Adrenal gland (tissue), 5 donors: ENCODE measurements at regions not wholly inside any gene's neighbourhood (a gene's known extent, or its start where the extent isn't known, plus 50 kb on each side); places are given as distances from the start of the nearest gene placed in this dataset.
"Not testable (repeated sequence)": the region's sequence is repeated elsewhere in the genome, so short reads cannot be mapped to it uniquely, and the experiment has no call there.

Experiments used
- POLR2A ChIP-seq, 2 donors: fragments of 450-650 bp; IDR thresholded peaks; one replicate each; pipeline ENCODE4 v1.6.1; 2017; ENCODE audit warnings: antibody characterized with exemption in 2 of 2, mild to moderate bottlenecking in 2 of 2, moderate library complexity in 1 of 2
- TF ChIP-seq, protein P1 (sequence below), 6 experiments: fragments of 450-650 bp in 4 of 6; fragments of 200-600 bp in 2 of 6; sonication (generic) in 1 of 6; IDR thresholded peaks; 1 replicate in 5 of 6; 2 replicates in 1 of 6; pipeline versions ENCODE4 v1.5.1 to v1.8.0; 2016 to 2021; ENCODE audit warnings: antibody characterized with exemption in 6 of 6, mild to moderate bottlenecking in 2 of 6, moderate library complexity in 1 of 6
- donor health status: DM: no; HTN: no; CAD: no.

DNA sequence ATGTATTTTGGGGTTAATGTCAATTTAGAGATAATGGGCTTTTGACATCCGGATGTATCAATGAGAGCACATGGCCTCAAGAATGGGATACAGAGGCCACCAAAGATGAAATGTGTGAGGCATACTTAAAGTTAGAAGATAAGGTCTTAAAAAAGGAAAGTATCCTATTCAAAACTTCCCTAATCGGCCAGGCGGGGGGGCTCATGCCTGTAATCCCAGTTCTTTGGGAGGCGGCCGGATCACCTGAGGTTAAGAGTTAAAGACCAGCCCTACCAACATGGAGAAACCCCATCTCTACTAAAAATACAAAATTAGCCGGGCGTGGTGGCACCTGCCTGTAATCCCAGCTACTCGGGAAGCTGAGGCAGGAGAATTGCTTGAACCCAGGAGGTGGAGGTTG lies 421.3 kb upstream of the SLITRK5 start:
- TF ChIP-seq, protein P1, sequence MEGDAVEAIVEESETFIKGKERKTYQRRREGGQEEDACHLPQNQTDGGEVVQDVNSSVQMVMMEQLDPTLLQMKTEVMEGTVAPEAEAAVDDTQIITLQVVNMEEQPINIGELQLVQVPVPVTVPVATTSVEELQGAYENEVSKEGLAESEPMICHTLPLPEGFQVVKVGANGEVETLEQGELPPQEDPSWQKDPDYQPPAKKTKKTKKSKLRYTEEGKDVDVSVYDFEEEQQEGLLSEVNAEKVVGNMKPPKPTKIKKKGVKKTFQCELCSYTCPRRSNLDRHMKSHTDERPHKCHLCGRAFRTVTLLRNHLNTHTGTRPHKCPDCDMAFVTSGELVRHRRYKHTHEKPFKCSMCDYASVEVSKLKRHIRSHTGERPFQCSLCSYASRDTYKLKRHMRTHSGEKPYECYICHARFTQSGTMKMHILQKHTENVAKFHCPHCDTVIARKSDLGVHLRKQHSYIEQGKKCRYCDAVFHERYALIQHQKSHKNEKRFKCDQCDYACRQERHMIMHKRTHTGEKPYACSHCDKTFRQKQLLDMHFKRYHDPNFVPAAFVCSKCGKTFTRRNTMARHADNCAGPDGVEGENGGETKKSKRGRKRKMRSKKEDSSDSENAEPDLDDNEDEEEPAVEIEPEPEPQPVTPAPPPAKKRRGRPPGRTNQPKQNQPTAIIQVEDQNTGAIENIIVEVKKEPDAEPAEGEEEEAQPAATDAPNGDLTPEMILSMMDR (IDR thresholded peaks at IDR 0.05) = not testable (repeated sequence)
- TF ChIP-seq POLR2A (IDR thresholded peaks at IDR 0.05) = not testable (repeated sequence)
